PFSK-1 (cell line): ENCODE measurements at regions not wholly inside any gene's neighbourhood (a gene's known extent, or its start where the extent isn't known, plus 50 kb on each side); places are given as distances from the start of the nearest gene placed in this dataset.

Source experiments
- FOXP2 ChIP-seq: optimal IDR thresholded peaks from 2 replicates; pipeline ENCODE3; 2011; ENCODE audit warnings: borderline replicate concordance, control low read depth, inconsistent platforms; ENCODE audit not compliant: insufficient read depth; ENCODE audit errors: extremely low read length, extremely low read depth
- POLR2AphosphoS5 ChIP-seq: IDR thresholded peaks from 2 replicates; pipeline ENCODE4 v1.6.1; 2012; ENCODE audit warnings: low read depth, mild to moderate bottlenecking, control low read depth, low read length, moderate library complexity
- REST ChIP-seq, 2 experiments: IDR thresholded peaks; 2 replicates each; pipeline versions ENCODE4 v1.6.1 to v1.8.0; 2011 to 2012; ENCODE audit warnings: low read depth in 2 of 2, low read length in 2 of 2, control low read depth in 1 of 2, inconsistent platforms in 1 of 2, mild to moderate bottlenecking in 1 of 2, moderate library complexity in 1 of 2; ENCODE audit not compliant: insufficient read depth in 1 of 2
- SIN3A ChIP-seq: IDR thresholded peaks from 2 replicates; pipeline ENCODE4 v1.6.1; 2012; ENCODE audit warnings: mild to moderate bottlenecking, low read length, moderate library complexity, borderline replicate concordance; ENCODE audit not compliant: insufficient read depth
- TAF1 ChIP-seq: IDR thresholded peaks from 2 replicates; pipeline ENCODE4 v1.6.1; 2012; ENCODE audit warnings: low read length, control low read depth, borderline replicate concordance; ENCODE audit not compliant: insufficient read depth

- TF ChIP-seq POLR2AphosphoS5 (no peak), TAF1 (no peak), SIN3A (no peak), REST (IDR thresholded peaks at IDR 0.05; ENCODE audit: insufficient read depth in 1 of 2, low read depth in 2 of 2, low read length in 2 of 2) (no peak), FOXP2 (no peak)
Measured at GRCh38 chr5:36416605-36417004, 114.9 kb upstream of the RANBP3L start.
